Islet of Langerhans (tissue), 1 donor: ENCODE measurements at regions not wholly inside any gene's neighbourhood (a gene's known extent, or its start where the extent isn't known, plus 50 kb on each side); places are given as distances from the start of the nearest gene placed in this dataset.
"Not testable (repeated sequence)": the region's sequence is repeated elsewhere in the genome, so short reads cannot be mapped to it uniquely, and the experiment has no call there.

Experiments used
- FAIRE-seq: peaks from one replicate; lab custom pipeline; 2011; peaks lifted over from hg19 to GRCh38; lab: Jason Lieb, UNC

DNA sequence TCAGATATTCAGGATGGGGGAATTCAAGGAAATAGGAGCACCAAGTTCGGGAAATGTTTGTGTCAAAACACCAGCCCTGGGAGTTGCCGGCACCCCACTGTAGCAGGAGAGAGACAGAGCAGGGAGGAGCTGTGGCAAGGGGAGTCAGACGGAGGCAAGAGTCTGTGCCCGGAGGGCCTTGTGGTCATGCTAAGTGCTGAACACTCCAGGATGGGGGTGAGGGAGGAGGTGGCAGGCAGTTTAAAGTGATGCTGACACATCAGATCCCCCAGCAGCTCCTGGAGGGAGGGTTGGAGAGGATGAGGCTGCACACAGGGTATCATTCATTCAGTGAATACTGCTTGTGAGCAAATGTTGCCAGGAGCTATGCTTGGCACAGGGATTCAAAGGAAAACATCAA is 150.3 kb upstream of the ETV3 start:
- no peak for FAIRE-seq

- FAIRE-seq, result no peak
These were observed 149.8 kb upstream of the ETV3 start for GRCh38 chr1:157288006-157288405.

GRCh38 chr1:157287462-157287861 is 149.3 kb upstream of the ETV3 start:
- no peak for FAIRE-seq

DNA sequence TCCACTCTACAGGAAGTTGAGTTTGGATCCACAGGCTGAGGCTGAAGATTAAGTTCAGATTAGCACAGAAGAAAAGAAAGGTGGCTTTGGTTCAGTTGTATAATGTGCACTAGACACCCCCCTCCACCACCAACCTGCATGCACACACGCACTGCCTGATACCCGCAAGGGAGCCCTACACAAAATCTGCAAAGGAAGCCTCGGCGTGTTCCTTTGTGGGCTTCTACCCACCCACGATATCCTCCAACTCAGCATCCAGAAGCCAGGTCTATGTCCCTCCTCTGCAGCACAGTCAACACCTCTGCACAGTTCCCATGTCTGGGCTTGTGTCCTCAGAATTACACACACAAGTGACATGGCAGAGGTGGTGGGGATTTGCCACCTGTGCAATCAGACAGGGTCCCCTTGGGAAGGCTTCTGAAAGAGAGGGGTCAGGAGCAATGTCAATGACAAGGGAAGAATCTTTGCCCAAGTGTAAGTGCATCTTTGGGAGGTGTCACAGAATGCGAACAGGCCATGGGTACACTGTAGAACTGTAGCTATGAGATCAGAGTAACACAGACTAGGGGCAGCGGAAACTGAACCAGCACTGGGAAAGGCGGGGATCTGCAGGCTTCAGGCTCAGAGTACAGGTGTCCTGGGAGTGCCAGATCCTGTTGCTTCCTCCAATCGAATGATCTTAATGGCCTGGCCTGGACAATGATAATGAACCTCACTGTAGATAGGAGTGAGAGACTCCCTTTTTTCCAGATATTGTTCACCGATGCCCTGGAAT is 148.6 kb upstream of the ETV3 start:
- no peak for FAIRE-seq

DNA sequence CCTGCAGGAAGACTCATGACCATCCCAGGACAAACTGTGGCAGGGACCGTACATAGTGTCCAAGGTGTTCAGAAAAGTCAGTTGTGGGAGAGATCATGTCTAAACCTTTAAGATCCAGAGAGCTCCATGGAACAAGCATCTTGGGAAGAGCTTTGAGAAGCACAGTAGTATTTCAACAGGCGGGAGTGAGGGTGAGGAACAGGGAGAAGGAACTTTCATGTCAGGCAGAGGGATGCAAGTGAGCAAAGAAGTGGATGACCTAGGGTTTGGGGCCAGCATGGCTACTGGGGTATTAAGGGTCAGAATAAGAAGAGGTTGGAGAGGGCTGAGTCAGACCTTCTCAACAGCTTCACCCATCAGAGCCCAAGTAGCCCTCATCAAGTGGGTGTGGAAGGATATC is 147.9 kb upstream of the ETV3 start:
- no peak for FAIRE-seq

DNA sequence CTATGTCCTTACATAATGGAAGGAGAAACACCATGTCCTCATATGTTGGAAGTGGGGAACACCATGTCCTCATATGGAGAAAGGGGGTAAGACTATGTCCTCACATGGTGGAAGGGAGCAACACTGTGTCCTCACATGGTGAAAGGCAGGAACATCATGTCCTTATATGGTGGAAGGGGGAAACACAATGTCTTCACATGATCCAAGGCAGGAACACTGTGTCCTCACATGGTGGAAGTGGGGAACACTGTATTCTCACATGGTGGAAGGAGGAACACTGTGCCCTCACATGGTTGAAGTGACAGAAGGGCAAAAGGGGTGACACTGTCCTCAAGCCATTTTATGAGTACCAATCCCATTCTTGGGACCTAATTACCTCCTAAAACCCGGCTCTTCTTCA is 146.3 kb upstream of the ETV3 start:
- FAIRE-seq, result no peak

DNA sequence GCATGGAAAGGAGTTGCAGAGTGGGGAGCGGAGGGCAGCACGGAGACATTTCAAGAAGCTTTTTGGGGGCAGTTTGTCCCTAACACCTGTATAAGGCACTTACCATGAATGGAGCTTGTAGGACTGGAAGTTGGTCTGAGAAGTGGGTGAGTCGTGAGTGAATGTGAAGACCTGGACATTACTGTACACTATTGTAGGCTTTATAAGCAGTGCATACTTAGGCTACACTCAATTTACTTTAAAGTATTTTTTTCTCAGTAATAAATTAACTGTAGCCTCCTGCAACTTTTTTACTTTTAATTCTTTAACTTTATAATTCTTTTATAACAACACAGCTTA is 141.6 kb upstream of the ETV3 start:
- no peak for FAIRE-seq

- FAIRE-seq, result no peak
These were observed 141.1 kb upstream of the ETV3 start for GRCh38 chr1:157279138-157279801.

GRCh38 chr1:157278383-157279137 is 140.4 kb upstream of the ETV3 start:
- no peak for FAIRE-seq

DNA sequence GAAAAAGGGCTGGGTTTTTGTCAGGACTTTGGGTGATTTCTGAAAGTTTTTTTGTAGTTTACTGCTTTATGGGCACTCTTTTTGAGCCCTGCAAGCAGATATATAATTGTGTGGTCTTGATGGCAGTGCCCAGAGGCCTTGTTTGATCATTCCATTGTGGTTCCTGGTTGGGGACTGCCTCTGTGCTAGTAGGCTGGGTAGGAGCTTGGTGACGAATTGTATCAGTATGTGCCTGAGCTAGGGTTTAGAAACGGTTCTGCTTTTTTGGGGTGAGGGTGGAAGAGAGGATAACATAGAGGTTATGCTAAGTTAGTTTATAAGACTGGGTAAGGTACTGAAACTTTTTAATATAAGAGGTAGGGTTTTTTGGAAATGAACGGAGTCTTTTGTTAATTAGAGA is 139.7 kb upstream of the ETV3 start:
- FAIRE-seq, result no peak

DNA sequence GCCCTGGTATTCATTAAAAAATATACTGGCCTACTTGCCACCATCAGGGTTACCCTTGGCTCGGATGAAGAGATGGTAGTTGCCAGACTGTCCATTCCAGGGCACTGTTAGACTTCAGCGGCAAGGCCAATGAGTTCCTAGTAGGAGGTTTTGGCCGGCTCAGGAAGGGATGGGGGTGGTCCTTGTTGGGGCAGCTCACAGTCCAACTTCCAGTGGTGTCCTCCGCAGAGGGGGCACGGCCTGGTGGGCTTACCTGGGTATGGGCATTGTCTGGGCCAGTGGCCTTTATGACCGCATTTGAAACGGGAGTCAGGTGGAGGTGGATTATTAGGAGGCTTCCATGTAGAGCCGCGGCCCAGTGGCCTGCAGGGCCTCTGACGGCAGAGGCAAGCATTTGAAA is 139.1 kb upstream of the ETV3 start:
- FAIRE-seq, result no peak

- no peak for FAIRE-seq
These were observed 136.7 kb upstream of the ETV3 start for GRCh38 chr1:157274698-157275534.

GRCh38 chr1:157272729-157273524 is 134.7 kb upstream of the ETV3 start:
- FAIRE-seq, result no peak

GRCh38 chr1:157272264-157272663 is 134.1 kb upstream of the ETV3 start:
- no peak for FAIRE-seq

DNA sequence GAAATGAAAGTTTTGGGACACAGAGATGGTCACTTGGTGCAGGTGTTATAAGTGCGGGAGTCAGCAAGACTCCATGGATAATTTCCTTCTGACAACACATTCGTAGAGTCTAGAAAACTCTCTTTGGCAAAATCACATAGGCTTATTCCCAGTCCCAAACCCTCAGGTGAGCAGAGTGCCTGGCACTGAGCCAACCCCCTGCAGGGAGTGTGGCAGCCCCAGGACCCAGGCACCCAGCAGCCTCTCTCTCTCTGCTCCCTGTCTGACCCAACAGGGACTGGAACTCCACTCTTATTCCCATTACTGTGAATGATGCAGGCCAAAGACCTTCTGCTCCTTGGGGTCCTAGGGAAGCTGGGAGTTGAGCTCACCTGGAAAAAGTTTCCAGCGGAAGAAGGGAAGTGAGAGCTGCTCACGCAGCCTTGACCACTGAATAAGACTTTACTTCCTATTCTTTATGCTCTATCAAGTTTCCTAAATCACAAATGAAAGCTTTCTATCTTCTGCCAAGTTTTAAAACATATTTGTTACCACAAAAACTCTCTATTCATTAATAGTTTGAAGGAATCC is 132.6 kb upstream of the ETV3 start:
- FAIRE-seq, result no peak

DNA sequence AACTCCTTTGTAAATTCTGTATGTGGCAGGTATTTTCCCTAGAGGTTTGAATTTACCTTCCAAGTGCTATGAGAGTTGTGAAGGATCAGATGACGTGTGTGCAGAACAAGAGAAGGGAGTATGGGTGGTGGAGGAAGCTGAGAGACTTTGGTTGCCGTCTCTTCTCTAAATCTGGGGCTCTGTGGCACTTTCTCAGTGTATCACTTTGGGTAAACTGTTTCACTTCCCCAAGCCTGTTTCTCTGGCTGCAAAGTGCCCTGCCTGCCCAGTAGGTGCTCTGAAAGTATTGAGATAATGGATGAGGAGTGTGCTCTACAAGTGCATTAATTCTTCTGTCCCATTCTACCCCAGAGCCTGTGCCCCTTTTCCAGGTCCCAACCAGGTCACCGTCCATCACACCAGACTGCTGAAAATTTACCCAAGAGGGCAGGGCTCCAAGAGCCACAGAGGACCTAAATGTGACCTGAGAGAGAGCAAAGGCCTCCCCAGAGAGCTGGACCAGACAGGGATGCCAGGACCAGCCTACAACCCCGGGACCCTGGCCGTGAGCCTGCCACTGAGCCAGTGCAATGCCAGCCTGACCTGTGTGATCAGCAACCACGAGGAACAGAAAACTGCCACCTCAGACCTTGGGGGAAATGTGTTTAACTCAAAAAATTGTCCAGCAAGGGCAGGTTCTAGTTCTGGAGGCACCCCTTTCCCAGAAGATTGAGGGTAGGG is 131.6 kb upstream of the ETV3 start:
- no peak for FAIRE-seq

- FAIRE-seq, result no peak
These were observed 124.7 kb upstream of the ETV3 start for GRCh38 chr1:157262891-157263290.

DNA sequence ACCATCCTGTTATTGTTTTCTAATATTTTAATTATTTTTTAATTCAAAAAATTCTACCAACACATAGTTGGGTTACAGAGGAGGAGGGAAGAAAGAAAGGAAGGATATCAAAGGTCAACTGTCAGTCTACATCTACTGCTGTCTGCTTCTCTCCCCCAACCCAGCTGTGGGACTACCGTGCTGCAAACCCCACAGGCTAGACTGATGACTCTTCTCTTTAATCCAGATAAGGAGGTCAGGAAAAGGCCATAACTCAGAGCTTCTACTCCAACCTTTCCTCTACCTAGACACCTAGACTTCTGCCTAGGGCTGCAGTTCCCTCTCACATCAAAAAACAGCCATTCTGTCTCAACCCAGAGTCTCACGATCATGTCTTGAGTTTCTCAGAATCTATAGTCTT is 124.2 kb upstream of the ETV3 start:
- no peak for FAIRE-seq

GRCh38 chr1:157255891-157256290 is 117.7 kb upstream of the ETV3 start:
- FAIRE-seq, result not testable (repeated sequence)

DNA sequence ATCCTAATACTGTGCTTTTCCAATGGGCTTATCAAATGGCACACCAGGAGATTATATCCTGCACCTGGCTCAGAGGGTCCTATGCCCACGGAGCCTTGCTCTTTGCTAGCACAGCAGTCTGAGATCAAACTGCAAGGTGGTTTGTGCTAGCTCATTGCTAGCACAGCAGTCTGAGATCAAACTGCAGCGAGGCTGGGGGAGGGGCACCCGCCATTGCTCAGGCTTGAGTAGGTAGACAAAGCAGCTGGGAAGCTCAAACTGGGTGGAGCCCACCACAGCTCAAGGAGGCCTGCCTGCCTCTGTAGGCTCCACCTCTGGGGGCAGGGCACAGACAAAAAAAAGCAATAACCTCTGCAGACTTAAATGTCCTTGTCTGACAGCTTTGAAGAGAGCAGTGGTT is 116.0 kb upstream of the ETV3 start:
- FAIRE-seq, result not testable (repeated sequence)

DNA sequence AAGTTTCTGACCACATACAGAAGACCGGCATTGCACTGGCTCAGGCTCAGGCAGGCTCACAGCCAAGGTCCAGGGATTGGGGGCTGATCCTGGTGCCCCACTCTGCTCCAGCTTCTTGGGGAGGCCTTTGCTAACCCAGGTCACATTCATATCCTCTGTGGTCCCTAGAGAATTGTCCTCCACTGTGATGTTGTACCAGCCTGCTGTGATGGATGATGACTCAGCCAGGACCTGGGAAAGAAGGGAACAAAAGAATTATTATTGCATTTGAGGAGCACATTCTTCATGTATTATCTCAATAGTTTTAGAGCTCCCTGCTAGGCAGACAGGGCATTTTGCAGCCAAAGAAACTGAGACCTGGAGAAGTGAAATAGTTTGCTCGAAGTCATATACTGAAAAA is 114.3 kb upstream of the ETV3 start:
- no peak for FAIRE-seq
